ENCODE measurements at regions not wholly inside any gene's neighbourhood (a gene's known extent, or its start where the extent isn't known, plus 50 kb on each side); places are given as distances from the start of the nearest gene placed in this dataset.

GRCh38 chr1:30417701-30418046 is 305.7 kb downstream of the MATN1 start:
- TF ChIP-seq GATA2 (IDR thresholded peaks at IDR 0.05; ENCODE audit: low read depth, low read length) (no peak), GATA3 (IDR thresholded peaks at IDR 0.05; ENCODE audit: low read depth, low read length) (no peak)

Measured in SH-SY5Y (cell line).